ENCODE measurements at regions not wholly inside any gene's neighbourhood (a gene's known extent, or its start where the extent isn't known, plus 50 kb on each side); places are given as distances from the start of the nearest gene placed in this dataset.
"Not testable (repeated sequence)": the region's sequence is repeated elsewhere in the genome, so short reads cannot be mapped to it uniquely, and the experiment has no call there.

- no peak for DNase-seq (ENCODE audit: low read depth in 2 of 2, low spot score in 1 of 2)
Measured at GRCh38 chr2:22444281-22444680, 940.7 kb upstream of the KLHL29 start.

- no peak for DNase-seq (ENCODE audit: low read depth in 2 of 2, low spot score in 1 of 2)
Measured at GRCh38 chr2:22449696-22450095, 935.3 kb upstream of the KLHL29 start.

GRCh38 chr2:22450831-22451230 is 934.1 kb upstream of the KLHL29 start:
- DNase-seq (ENCODE audit: low read depth in 2 of 2, low spot score in 1 of 2), result no peak

- no peak for DNase-seq (ENCODE audit: low read depth in 2 of 2, low spot score in 1 of 2)
Measured at GRCh38 chr2:22454826-22455485, 930.0 kb upstream of the KLHL29 start.

- no peak for DNase-seq (ENCODE audit: low read depth in 2 of 2, low spot score in 1 of 2)
Measured at GRCh38 chr2:22458440-22458839, 926.5 kb upstream of the KLHL29 start.

- not testable (repeated sequence) for DNase-seq (ENCODE audit: low read depth in 2 of 2, low spot score in 1 of 2)
Measured at GRCh38 chr2:22475103-22475502, 909.9 kb upstream of the KLHL29 start.

- DNase-seq (ENCODE audit: low read depth in 2 of 2, low spot score in 1 of 2), result no peak
Measured at GRCh38 chr2:22478329-22478728, 906.6 kb upstream of the KLHL29 start.

- no peak for DNase-seq (ENCODE audit: low read depth in 2 of 2, low spot score in 1 of 2)
Measured at GRCh38 chr2:22481486-22482259, 903.3 kb upstream of the KLHL29 start.

- no peak for DNase-seq (ENCODE audit: low read depth in 2 of 2, low spot score in 1 of 2)
Measured at GRCh38 chr2:22483036-22483435, 901.9 kb upstream of the KLHL29 start.

GRCh38 chr2:22485486-22485885 is 899.5 kb upstream of the KLHL29 start:
- DNase-seq (ENCODE audit: low read depth in 2 of 2, low spot score in 1 of 2), result no peak

GRCh38 chr2:22486343-22486742 is 898.6 kb upstream of the KLHL29 start:
- DNase-seq (ENCODE audit: low read depth in 2 of 2, low spot score in 1 of 2), result no peak

- DNase-seq (ENCODE audit: low read depth in 2 of 2, low spot score in 1 of 2), result no peak
Measured at GRCh38 chr2:22487036-22487435, 897.9 kb upstream of the KLHL29 start.

GRCh38 chr2:22487541-22487940 is 897.4 kb upstream of the KLHL29 start:
- no peak for DNase-seq (ENCODE audit: low read depth in 2 of 2, low spot score in 1 of 2)

GRCh38 chr2:22491442-22491841 is 893.5 kb upstream of the KLHL29 start:
- DNase-seq (ENCODE audit: low read depth in 2 of 2, low spot score in 1 of 2), result no peak

GRCh38 chr2:22494156-22494555 is 890.8 kb upstream of the KLHL29 start:
- DNase-seq (ENCODE audit: low read depth in 2 of 2, low spot score in 1 of 2), result no peak

- DNase-seq (ENCODE audit: low read depth in 2 of 2, low spot score in 1 of 2), result no peak
Measured at GRCh38 chr2:22497064-22497463, 887.9 kb upstream of the KLHL29 start.

- no peak for DNase-seq (ENCODE audit: low read depth in 2 of 2, low spot score in 1 of 2)
Measured at GRCh38 chr2:22497789-22498188, 887.2 kb upstream of the KLHL29 start.

GRCh38 chr2:22499082-22499839 is 885.7 kb upstream of the KLHL29 start:
- no peak for DNase-seq (ENCODE audit: low read depth in 2 of 2, low spot score in 1 of 2)

- DNase-seq (ENCODE audit: low read depth in 2 of 2, low spot score in 1 of 2), result no peak
Measured at GRCh38 chr2:22500555-22500935, 884.4 kb upstream of the KLHL29 start.

GRCh38 chr2:22501851-22502250 is 883.1 kb upstream of the KLHL29 start:
- DNase-seq (ENCODE audit: low read depth in 2 of 2, low spot score in 1 of 2), result no peak

- no peak for DNase-seq (ENCODE audit: low read depth in 2 of 2, low spot score in 1 of 2)
Measured at GRCh38 chr2:22513563-22513962, 871.4 kb upstream of the KLHL29 start.

GRCh38 chr2:22517141-22517540 is 867.8 kb upstream of the KLHL29 start:
- DNase-seq (ENCODE audit: low read depth in 2 of 2, low spot score in 1 of 2), result no peak
